Colonic mucosa (tissue), 4 donors: ENCODE measurements at regions not wholly inside any gene's neighbourhood (a gene's known extent, or its start where the extent isn't known, plus 50 kb on each side); places are given as distances from the start of the nearest gene placed in this dataset.
A peak's percentile ranks its signal among the peaks of the same experiment; 100 is the strongest.

Experiments used
- DNase-seq: peaks from one replicate; pipeline ENCODE4 v3.0.0-alpha.2; 2020
- H3K27ac ChIP-seq: fragments of 200-600 bp; one replicate; pipeline ENCODE4 v1.8.0; 2021
- H3K27me3 ChIP-seq: fragments of 200-600 bp; one replicate; pipeline ENCODE4 v1.8.0; 2021
- H3K36me3 ChIP-seq: fragments of 200-600 bp; one replicate; pipeline ENCODE4 v1.8.0; 2021
- H3K4me1 ChIP-seq: fragments of 200-600 bp; one replicate; pipeline ENCODE4 v1.8.0; 2021; ENCODE audit warnings: mild to moderate bottlenecking
- H3K4me3 ChIP-seq: fragments of 200-600 bp; one replicate; pipeline ENCODE4 v1.8.0; 2021
- H3K9ac ChIP-seq, 2 donors: one replicate each; pipeline ENCODE4 v1.7.0; 2013; ENCODE audit warnings: control low read depth in 2 of 2, low read depth in 2 of 2, low read length in 2 of 2
- H3K9me3 ChIP-seq: fragments of 200-600 bp; one replicate; pipeline ENCODE4 v1.8.0; 2021
- intact Hi-C: fragments of 100-400 bp; cut with DNase I; formaldehyde crosslinking; loops from one replicate; pipeline ENCODE4 v1.14.1; 2022
- TF ChIP-seq, protein P1 (sequence below): fragments of 200-600 bp; IDR thresholded peaks from one replicate; pipeline ENCODE4 v1.8.0; 2022; ENCODE audit warnings: antibody characterized with exemption, mild to moderate bottlenecking
- donor health status: healthy.
- donor health status: DM: no; HTN: no; CAD: no.
- donor health status: DM: no; HTN: no; CAD: no.

DNA sequence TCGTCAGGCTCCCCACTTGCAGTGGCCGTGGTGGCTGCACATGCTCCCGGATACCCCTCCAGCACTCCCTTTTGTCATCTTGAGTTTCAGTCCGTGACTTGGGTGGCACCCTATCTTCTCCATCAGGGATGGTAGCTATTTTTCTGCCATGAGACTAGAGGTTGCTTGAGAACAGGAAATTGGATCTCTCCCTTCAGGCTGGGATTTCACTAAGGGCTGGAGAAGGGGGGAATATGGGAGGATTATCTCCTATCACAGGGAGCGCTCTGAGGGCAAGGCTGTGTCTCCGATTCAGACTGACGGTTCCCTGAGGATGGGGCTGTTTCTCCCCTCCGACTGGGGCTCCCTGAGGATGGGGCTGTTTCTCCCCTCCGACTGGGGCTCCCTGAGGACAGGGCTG, 123.1 kb downstream of the MRPL14 start:
- H3K4me1 ChIP-seq, result peaks cover 4% of the 10 kb centered on the region
- intact Hi-C loops, result loop anchor here (5.0 kb wide), 1 partner anchor 232 kb away; the partner anchor contains the start of gene VEGFA
- H3K9me3 ChIP-seq, result no peaks in the 10 kb centered on the region
- no peak overlapping the region for H3K4me3 ChIP-seq
- no peaks in the 10 kb centered on the region for H3K27me3 ChIP-seq
- H3K36me3 ChIP-seq, result no peaks in the 10 kb centered on the region
- H3K27ac ChIP-seq, result no peak overlapping the region
- H3K9ac ChIP-seq, result no peak overlapping the region
- no peak for DNase-seq
- TF ChIP-seq, protein P1, sequence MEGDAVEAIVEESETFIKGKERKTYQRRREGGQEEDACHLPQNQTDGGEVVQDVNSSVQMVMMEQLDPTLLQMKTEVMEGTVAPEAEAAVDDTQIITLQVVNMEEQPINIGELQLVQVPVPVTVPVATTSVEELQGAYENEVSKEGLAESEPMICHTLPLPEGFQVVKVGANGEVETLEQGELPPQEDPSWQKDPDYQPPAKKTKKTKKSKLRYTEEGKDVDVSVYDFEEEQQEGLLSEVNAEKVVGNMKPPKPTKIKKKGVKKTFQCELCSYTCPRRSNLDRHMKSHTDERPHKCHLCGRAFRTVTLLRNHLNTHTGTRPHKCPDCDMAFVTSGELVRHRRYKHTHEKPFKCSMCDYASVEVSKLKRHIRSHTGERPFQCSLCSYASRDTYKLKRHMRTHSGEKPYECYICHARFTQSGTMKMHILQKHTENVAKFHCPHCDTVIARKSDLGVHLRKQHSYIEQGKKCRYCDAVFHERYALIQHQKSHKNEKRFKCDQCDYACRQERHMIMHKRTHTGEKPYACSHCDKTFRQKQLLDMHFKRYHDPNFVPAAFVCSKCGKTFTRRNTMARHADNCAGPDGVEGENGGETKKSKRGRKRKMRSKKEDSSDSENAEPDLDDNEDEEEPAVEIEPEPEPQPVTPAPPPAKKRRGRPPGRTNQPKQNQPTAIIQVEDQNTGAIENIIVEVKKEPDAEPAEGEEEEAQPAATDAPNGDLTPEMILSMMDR, result no peak

DNA sequence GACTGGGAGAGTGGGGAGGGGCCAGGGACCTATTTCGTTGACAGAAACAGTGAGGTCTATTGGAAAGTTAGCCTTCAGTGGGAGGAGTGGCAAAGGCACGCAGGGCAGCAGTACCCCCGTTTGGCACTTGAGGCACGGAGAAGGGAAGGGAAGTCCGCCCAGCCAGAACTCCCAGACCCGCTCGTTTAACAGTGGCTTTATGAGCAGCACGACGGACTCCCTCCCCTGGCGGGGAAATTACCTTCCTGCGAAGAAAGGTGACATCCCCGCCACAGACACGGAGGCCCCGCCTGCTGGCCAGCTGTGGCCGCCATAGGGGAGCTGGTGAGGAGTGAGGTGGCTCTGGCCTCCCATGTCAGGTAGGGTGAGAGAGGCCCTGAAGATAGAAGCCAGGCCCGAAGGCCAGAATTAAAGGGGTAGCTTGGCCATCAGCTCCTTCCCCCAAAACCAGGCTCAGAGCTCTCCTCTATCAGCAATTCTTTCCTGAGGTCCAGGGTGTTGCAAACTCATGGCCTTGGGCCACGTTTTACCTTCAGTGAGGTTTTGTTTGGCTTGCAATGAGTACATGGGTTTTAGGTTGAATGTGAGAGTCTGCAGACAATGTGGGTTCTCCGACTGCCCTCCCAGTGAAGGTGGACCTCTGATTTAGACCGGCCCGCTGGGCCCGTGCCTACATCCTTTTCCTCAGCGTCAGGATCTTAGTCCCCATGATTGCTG, 123.7 kb downstream of the MRPL14 start:
- Histone ChIP-seq H3K4me3 (no peak overlapping the region), H3K9me3 (no peaks in the 10 kb centered on the region), H3K27me3 (no peaks in the 10 kb centered on the region), H3K9ac (no peak overlapping the region), H3K4me1 (peaks cover 4% of the 10 kb centered on the region), H3K27ac (no peak overlapping the region), H3K36me3 (no peaks in the 10 kb centered on the region)
- DNase-seq, result no peak
- intact Hi-C loops, result loop anchor here (5.0 kb wide), 1 partner anchor 231 kb away; the partner anchor contains the start of gene VEGFA
- TF ChIP-seq, protein P1, result no peak

DNA sequence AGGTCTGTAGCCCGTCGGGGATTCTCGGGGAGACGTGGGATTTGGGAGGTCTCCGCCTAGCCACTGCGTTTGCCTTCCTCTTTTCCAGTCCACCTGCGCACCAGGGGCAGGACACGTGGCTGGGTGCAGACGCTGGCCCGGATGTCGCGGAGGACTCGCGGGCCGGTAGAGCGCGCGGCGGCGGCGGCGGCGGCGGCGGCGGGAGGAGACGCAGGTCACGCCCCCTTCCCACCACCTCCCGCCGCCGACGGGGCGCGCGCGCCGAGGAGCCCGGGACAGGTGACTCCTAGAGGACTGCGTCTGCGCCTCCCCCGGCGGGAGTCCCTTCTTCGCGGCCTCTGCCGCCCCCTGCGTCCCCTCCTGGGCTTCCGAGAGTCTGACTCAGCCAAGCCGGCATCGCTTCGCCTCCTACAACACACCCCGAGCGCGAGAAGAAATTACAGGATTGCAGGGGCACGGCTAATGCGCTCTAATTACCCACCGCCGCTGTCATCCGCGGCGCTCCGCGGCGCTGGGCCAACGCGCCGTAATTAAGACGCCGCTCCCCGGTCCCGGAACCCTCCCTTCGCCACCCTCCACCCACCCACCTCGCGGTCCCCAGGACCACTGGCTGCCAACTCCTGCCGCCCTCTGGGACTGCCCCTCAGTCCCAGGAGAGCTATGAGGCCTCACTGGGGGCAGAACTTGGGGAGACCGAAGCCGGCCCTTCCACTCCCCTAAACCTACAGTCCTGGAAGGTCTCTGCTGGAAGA, 124.5 kb downstream of the MRPL14 start:
- Histone ChIP-seq H3K27ac (no peak overlapping the region), H3K9ac (peak overlapping the region in 1 of 2 donors; percentile 30)

DNA sequence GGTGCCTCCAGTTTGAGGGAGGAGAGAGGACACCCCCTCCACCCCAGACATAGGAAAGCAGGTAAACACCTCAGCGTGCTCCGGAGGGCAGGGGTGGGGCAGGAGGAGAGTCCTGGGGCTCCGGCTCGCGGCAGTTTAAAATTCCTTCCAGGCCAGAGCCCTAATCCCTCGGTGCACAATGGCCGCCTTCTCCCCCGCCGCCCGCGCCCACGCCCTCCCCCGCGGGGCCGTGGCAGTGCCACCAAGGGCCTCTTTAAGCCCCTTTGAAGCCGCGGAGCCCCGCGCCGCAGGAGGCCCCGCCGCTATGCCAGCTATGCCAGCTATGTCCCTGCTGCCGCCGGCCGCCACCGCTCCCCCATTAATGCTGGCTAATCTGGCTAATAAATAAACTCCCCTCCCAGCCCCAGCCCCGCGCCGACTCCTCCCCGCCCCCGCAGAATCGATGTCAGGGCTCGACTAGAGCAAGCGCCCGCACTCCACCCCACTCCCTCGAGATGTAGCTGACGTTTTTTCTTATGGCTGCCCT, 125.1 kb downstream of the MRPL14 start:
- intact Hi-C loops, result loop anchor here (5.0 kb wide), 1 partner anchor 230 kb away; the partner anchor contains the start of gene VEGFA
- TF ChIP-seq, protein P1, result no peak
- peak overlapping the region; percentile 15 for H3K27ac ChIP-seq
- no peaks in the 10 kb centered on the region for H3K36me3 ChIP-seq
- DNase-seq, result peak; percentile 60
- H3K9ac ChIP-seq, result no peak overlapping the region
- peak overlapping the region; percentile 28 for H3K4me3 ChIP-seq
- peaks cover 4% of the 10 kb centered on the region for H3K4me1 ChIP-seq
- no peaks in the 10 kb centered on the region for H3K9me3 ChIP-seq
- no peaks in the 10 kb centered on the region for H3K27me3 ChIP-seq

More for the DNA sequence above, 124.5 kb downstream of the MRPL14 start:
- DNase-seq, result peak; percentile 75
- peak overlapping the region; percentile 28 for H3K4me3 ChIP-seq
- TF ChIP-seq, protein P1, result no peak
- H3K36me3 ChIP-seq, result no peaks in the 10 kb centered on the region
- H3K9me3 ChIP-seq, result no peaks in the 10 kb centered on the region
- no peaks in the 10 kb centered on the region for H3K27me3 ChIP-seq
- peaks cover 4% of the 10 kb centered on the region for H3K4me1 ChIP-seq
- intact Hi-C loops, result loop anchor here (5.0 kb wide), 1 partner anchor 230 kb away; the partner anchor contains the start of gene VEGFA

DNA sequence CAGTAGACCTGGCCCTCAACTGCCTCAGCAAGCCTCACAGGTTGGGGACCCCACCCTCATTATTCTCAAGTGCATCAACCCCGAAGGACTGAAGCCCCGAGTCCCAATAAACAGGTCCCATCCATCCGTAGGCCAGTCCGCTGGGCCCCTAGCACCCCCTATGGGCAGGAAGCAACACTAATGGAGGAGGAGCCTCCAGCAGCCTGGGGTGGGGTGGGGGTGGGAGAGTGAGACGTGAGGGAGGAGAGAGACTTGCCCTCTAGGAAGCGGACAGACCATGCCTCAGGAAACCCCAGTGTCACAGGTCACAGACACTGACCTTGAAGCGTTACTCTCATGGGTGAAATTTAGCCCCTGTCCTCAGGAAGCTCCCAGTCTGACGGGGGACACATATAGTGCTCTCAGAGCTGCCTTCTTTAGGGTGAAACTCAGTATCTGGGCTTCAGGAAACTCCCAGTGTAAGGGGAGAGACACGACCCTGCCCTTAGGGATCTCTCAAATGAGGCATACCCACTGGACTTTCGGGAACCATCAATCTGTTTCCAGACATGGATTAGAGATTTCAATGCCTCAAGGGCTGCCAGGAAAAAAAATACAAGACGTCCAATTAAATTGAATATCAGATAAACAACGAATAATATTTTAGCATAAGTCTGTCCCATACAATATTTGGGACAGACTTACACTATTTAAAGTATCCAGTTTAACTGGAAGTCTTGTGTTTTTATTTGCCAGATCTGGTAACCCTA, 125.8 kb downstream of the MRPL14 start:
- Histone ChIP-seq H3K4me1 (peaks cover 4% of the 10 kb centered on the region), H3K27ac (peak overlapping the region; percentile 79), H3K36me3 (no peaks in the 10 kb centered on the region), H3K27me3 (no peaks in the 10 kb centered on the region), H3K9ac (no peak overlapping the region), H3K9me3 (no peaks in the 10 kb centered on the region), H3K4me3 (peak overlapping the region; percentile 28)
- TF ChIP-seq, protein P1, result peak; percentile 36
- intact Hi-C loops, result loop anchor here (5.0 kb wide), 1 partner anchor 229 kb away; the partner anchor contains the start of gene VEGFA
- peak; percentile 73 for DNase-seq
